ENCODE measurements at regions not wholly inside any gene's neighbourhood (a gene's known extent, or its start where the extent isn't known, plus 50 kb on each side); places are given as distances from the start of the nearest gene placed in this dataset.
"Not testable (repeated sequence)": the region's sequence is repeated elsewhere in the genome, so short reads cannot be mapped to it uniquely, and the experiment has no call there.

GRCh38 chr3:143918848-143919247 lies 52.8 kb upstream of the DIPK2A start (continued):
- TF ChIP-seq ARID4B (CRISPR knock-in tag; IDR thresholded peaks at IDR 0.05; ENCODE audit: borderline replicate concordance) (no peak), NFATC4 (CRISPR knock-in tag; IDR thresholded peaks at IDR 0.05) (no peak), TP53 (CRISPR knock-in tag; IDR thresholded peaks at IDR 0.05) (no peak), ZSCAN18 (CRISPR knock-in tag; IDR thresholded peaks at IDR 0.05) (no peak), ATF2 (CRISPR knock-in tag; IDR thresholded peaks at IDR 0.05; ENCODE audit: borderline replicate concordance, low read depth) (no peak), NR3C1 (CRISPR knock-in tag; conservative IDR thresholded peaks at IDR 0.05; ENCODE audit: low read depth) (no peak), ZMAT4 (CRISPR knock-in tag; IDR thresholded peaks at IDR 0.05) (no peak)

GRCh38 chr3:143921176-143921575 lies 50.4 kb upstream of the DIPK2A start:
- peaks cover 14% of the 10 kb centered on the region for H3K9me3 Mint-ChIP-seq
- CTCF ChIA-PET; H3K4me1 Mint-ChIP-seq; DNase-seq (ENCODE audit: low spot score); H3K27me3 Mint-ChIP-seq (ENCODE audit: low read depth); H3K4me3 Mint-ChIP-seq; POLR2A ChIA-PET; H3K36me3 Mint-ChIP-seq; H3K27ac Mint-ChIP-seq; ATAC-seq: not testable (repeated sequence)

Measured in WTC11 (cell line).